ENCODE measurements at regions not wholly inside any gene's neighbourhood (a gene's known extent, or its start where the extent isn't known, plus 50 kb on each side); places are given as distances from the start of the nearest gene placed in this dataset.

- no peaks in the 10 kb centered on the region for H3K27me3 ChIP-seq (replicated peaks; ENCODE audit: control insufficient read depth, insufficient read depth, low read length)
- TF ChIP-seq CTCF (IDR thresholded peaks at IDR 0.05; ENCODE audit: insufficient read depth in 1 of 2, low read depth in 1 of 2, low read length in 1 of 2, severe bottlenecking in 1 of 2, unreplicated experiment in 1 of 2) = no peak
- H3K9me3 Mint-ChIP-seq (ENCODE audit: unreplicated experiment) = no peaks in the 10 kb centered on the region
- intact Hi-C loops (cut with micrococcal nuclease; ENCODE audit: unreplicated experiment) = loop anchor here (10.0 kb wide), 1 partner anchor 1501 kb away; no protein-coding TSS in a partner anchor
- H3K9me3 ChIP-seq = no peaks in the 10 kb centered on the region
- CTCF ChIA-PET = no interaction called here
- peak in 1 of 2 experiments; percentile 29 for DNase-seq
- no peaks in the 10 kb centered on the region for H3K4me1 ChIP-seq
- POLR2A ChIA-PET = no interaction called here
- H3K36me3 Mint-ChIP-seq (ENCODE audit: insufficient read depth, unreplicated experiment) = no peaks in the 10 kb centered on the region
- H3K36me3 ChIP-seq (ENCODE audit: control insufficient read depth, insufficient read depth, low read length) = no peaks in the 10 kb centered on the region
- no peak overlapping the region for H3K27ac Mint-ChIP-seq (ENCODE audit: unreplicated experiment)
- no peak overlapping the region for H3K4me3 ChIP-seq (ENCODE audit: low read depth, low read length)
- BruUV-seq (replicated peaks) = no TSS peak
- H3K27me3 Mint-ChIP-seq (ENCODE audit: insufficient read depth, unreplicated experiment) = no peaks in the 10 kb centered on the region
- no peak overlapping the region for H3K4me3 Mint-ChIP-seq (ENCODE audit: unreplicated experiment)
- no peaks in the 10 kb centered on the region for H3K4me1 Mint-ChIP-seq (ENCODE audit: low read depth, unreplicated experiment)
These were observed 643.6 kb downstream of the PDHA2 start for GRCh38 chr4:96483308-96484030.

- H3K27me3 ChIP-seq (replicated peaks; ENCODE audit: control insufficient read depth, insufficient read depth, low read length) = no peaks in the 10 kb centered on the region
- Mint-ChIP-seq H3K27ac (ENCODE audit: unreplicated experiment) (no peak overlapping the region), H3K27me3 (ENCODE audit: insufficient read depth, unreplicated experiment) (no peaks in the 10 kb centered on the region), H3K9me3 (ENCODE audit: unreplicated experiment) (no peaks in the 10 kb centered on the region), H3K36me3 (ENCODE audit: insufficient read depth, unreplicated experiment) (no peaks in the 10 kb centered on the region), H3K4me1 (ENCODE audit: low read depth, unreplicated experiment) (no peaks in the 10 kb centered on the region), H3K4me3 (ENCODE audit: unreplicated experiment) (no peak overlapping the region)
- no peaks in the 10 kb centered on the region for H3K9me3 ChIP-seq
- no peaks in the 10 kb centered on the region for H3K36me3 ChIP-seq (ENCODE audit: control insufficient read depth, insufficient read depth, low read length)
- ChIA-PET POLR2A (no interaction called here), CTCF (no interaction called here)
- no peak for TF ChIP-seq CTCF (IDR thresholded peaks at IDR 0.05; ENCODE audit: insufficient read depth in 1 of 2, low read depth in 1 of 2, low read length in 1 of 2, severe bottlenecking in 1 of 2, unreplicated experiment in 1 of 2)
- H3K4me3 ChIP-seq (ENCODE audit: low read depth, low read length) = no peak overlapping the region
- no TSS peak for BruUV-seq (replicated peaks)
- H3K4me1 ChIP-seq = no peaks in the 10 kb centered on the region
- DNase-seq = no peak
- intact Hi-C loops (cut with micrococcal nuclease; ENCODE audit: unreplicated experiment) = loop anchor here (10.0 kb wide), 1 partner anchor 1498 kb away; no protein-coding TSS in a partner anchor
These were observed 646.7 kb downstream of the PDHA2 start for GRCh38 chr4:96486563-96486962.

GRCh38 chr4:96497621-96498020 lies 657.7 kb downstream of the PDHA2 start:
- BruUV-seq (replicated peaks) = no TSS peak
- no peak for TF ChIP-seq CTCF (IDR thresholded peaks at IDR 0.05; ENCODE audit: insufficient read depth in 1 of 2, low read depth in 1 of 2, low read length in 1 of 2, severe bottlenecking in 1 of 2, unreplicated experiment in 1 of 2)
- ChIA-PET POLR2A (no interaction called here), CTCF (no interaction called here)
- Mint-ChIP-seq H3K36me3 (ENCODE audit: insufficient read depth, unreplicated experiment) (no peaks in the 10 kb centered on the region), H3K4me1 (ENCODE audit: low read depth, unreplicated experiment) (no peaks in the 10 kb centered on the region), H3K9me3 (ENCODE audit: unreplicated experiment) (peaks cover 7% of the 10 kb centered on the region), H3K27ac (ENCODE audit: unreplicated experiment) (no peak overlapping the region), H3K4me3 (ENCODE audit: unreplicated experiment) (no peak overlapping the region), H3K27me3 (ENCODE audit: insufficient read depth, unreplicated experiment) (no peaks in the 10 kb centered on the region)
- no peaks in the 10 kb centered on the region for H3K27me3 ChIP-seq (replicated peaks; ENCODE audit: control insufficient read depth, insufficient read depth, low read length)
- no peaks in the 10 kb centered on the region; the same call in 1 of the 2 replicates for H3K9me3 ChIP-seq
- intact Hi-C loops (cut with micrococcal nuclease; ENCODE audit: unreplicated experiment) = no loop called here
- H3K36me3 ChIP-seq (ENCODE audit: control insufficient read depth, insufficient read depth, low read length) = no peaks in the 10 kb centered on the region
- H3K4me3 ChIP-seq (ENCODE audit: low read depth, low read length) = no peak overlapping the region
- no peaks in the 10 kb centered on the region for H3K4me1 ChIP-seq
- no peak for DNase-seq
